Upper lobe of left lung (tissue), 4 donors: ENCODE measurements at regions not wholly inside any gene's neighbourhood (a gene's known extent, or its start where the extent isn't known, plus 50 kb on each side); places are given as distances from the start of the nearest gene placed in this dataset.

Experiments
- CTCF ChIP-seq, 6 experiments: fragments of 450-650 bp in 4 of 6; fragments of 200-600 bp in 2 of 6; sonication (generic) in 2 of 6; IDR thresholded peaks; one replicate each; pipeline ENCODE4 v1.5.1; 2016 to 2019; ENCODE audit warnings: antibody characterized with exemption in 6 of 6
- EP300 ChIP-seq, 4 donors: sonication (generic); formaldehyde crosslinking; IDR thresholded peaks; one replicate each; pipeline ENCODE4 v1.5.1; 2017; ENCODE audit warnings: antibody characterized with exemption in 4 of 4, control low read depth in 2 of 4
- POLR2A ChIP-seq, 4 donors: fragments of 450-650 bp; IDR thresholded peaks; one replicate each; pipeline ENCODE4 v1.5.1; 2016 to 2017; ENCODE audit warnings: antibody characterized with exemption in 4 of 4, mild to moderate bottlenecking in 2 of 4
- POLR2AphosphoS5 ChIP-seq, 2 donors: sonication (generic); formaldehyde crosslinking; IDR thresholded peaks; one replicate each; pipeline ENCODE4 v1.5.1; 2017; ENCODE audit warnings: antibody characterized with exemption in 2 of 2

- TF ChIP-seq CTCF (IDR thresholded peaks at IDR 0.05) (no peak), POLR2A (IDR thresholded peaks at IDR 0.05) (no peak), POLR2AphosphoS5 (IDR thresholded peaks at IDR 0.05) (no peak), EP300 (IDR thresholded peaks at IDR 0.05) (no peak)
These were observed 283.4 kb downstream of the MTX2 start for GRCh38 chr2:176552501-176553135.
